ENCODE measurements at regions not wholly inside any gene's neighbourhood (a gene's known extent, or its start where the extent isn't known, plus 50 kb on each side); places are given as distances from the start of the nearest gene placed in this dataset.

DNA sequence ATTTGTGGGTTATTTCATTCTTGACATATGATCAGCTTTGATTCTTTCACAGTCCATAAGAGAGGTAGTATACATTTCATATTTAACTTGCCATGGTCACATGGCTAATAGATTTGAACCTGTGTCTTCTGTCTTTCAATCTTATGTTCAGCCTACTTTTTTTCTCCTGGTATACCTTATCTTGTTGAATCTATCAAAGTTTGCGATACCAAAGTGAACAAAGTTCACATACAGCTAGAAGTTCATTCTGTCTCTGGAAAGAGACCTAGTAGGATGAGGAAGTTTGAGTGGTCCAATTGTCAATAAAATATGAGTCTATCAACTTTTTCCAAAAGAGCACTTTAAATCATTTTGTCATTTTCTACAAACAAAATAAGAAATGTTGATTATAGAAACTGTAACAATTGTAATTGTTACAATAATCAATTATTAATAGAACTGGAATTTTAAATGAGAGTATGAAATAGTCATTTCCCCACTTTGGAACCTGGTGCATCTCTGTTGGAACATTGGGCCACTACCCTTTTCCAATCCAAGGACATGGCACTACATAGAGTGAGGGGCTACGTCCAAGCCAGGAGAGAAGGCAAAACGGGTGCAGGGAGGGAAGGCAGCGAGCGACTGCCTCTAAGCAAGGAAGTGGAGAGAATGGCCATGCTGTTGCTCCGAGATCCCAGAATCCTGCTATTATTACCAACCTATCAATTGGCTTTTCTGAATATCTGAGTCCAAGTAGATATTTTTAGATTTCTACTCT is 194.2 kb upstream of the FOXQ1 start (continued):
- no peak for TF ChIP-seq RBBP5 (conservative IDR thresholded peaks at IDR 0.05)
- no peak for TF ChIP-seq BCL11A (IDR thresholded peaks at IDR 0.05; ENCODE audit: low read depth, low read length)
- TF ChIP-seq TAF1 (IDR thresholded peaks at IDR 0.05; ENCODE audit: borderline replicate concordance, low read depth, low read length), result no peak
- no peak for TF ChIP-seq POLR2AphosphoS5 (IDR thresholded peaks at IDR 0.05; ENCODE audit: low read length)
- no peak for TF ChIP-seq ZNF24 (IDR thresholded peaks at IDR 0.05)
- TF ChIP-seq STAT1 (conservative IDR thresholded peaks at IDR 0.05), result no peak

DNA sequence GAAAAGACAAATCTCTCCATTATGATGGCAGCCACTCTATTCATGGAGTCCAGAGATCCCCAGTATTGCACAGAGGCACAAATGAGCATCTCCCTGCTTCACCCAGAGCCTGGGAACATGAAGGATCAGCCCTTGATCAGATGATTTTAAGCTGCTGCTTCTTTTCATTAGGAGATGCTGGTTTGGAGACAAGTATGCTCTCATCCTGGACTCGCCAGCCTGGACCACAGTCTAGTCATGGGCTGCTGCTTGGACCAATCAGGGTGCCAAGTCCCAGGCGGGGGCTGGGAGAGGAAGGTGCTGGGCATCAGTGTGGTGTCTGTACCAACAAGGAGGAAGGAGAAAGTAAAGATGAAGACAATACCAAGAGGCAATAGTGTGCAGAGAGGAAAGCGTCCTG is 195.7 kb upstream of the FOXQ1 start:
- DNase-seq (ENCODE audit: low read depth, low spot score), result no peak
- ChIA-PET RAD21 (ENCODE audit: unreplicated experiment) (no interaction called here), CTCF (no interaction called here), POLR2A (no interaction called here), SMC1A (ENCODE audit: uncharacterized antibody, unreplicated experiment) (no interaction called here)
- H3K4me1 ChIP-seq (ENCODE audit: control insufficient read depth, insufficient read depth, low read length), result no peaks in the 10 kb centered on the region
- H3K27ac ChIP-seq (ENCODE audit: control insufficient read depth, insufficient read depth), result no peak overlapping the region
- 10% methylated on average over 3 of the region's 3 CpGs for WGBS (ENCODE audit: insufficient coverage, insufficient replicate concordance, low lambda C conversion rate, missing lambda C conversion rate)
- H3K9ac ChIP-seq (ENCODE audit: control insufficient read depth, insufficient read depth, low read length), result no peak overlapping the region
- no peak for FAIRE-seq
- no peak overlapping the region for H3K4me2 ChIP-seq (ENCODE audit: control insufficient read depth, insufficient read depth)
- peaks cover 0 to 2% of the 10 kb centered on the region in 2 experiments; a peak in 1 of 4 replicates for H3K27me3 ChIP-seq (replicated peaks in 1 of 2; ENCODE audit: control insufficient read depth in 2 of 2, insufficient read depth in 2 of 2, low read length in 1 of 2)
- in situ Hi-C loops (cut with MboI), result no loop called here
- H3K79me2 ChIP-seq (ENCODE audit: control insufficient read depth, insufficient read depth, low read length), result no peaks in the 10 kb centered on the region
- TF ChIP-seq NRF1 (conservative IDR thresholded peaks at IDR 0.05; ENCODE audit: low read depth, low read length) (no peak), YY1 (IDR thresholded peaks at IDR 0.05; ENCODE audit: low read depth, low read length) (no peak)
- no peak overlapping the region for H3K4me3 ChIP-seq
- no TSS peak for BruUV-seq (replicated peaks)
- H3K36me3 ChIP-seq (ENCODE audit: control insufficient read depth in 2 of 2, insufficient read depth in 2 of 2, low read length in 1 of 2), result no peaks in the 10 kb centered on the region
- no peak for ATAC-seq
- H4K20me1 ChIP-seq (ENCODE audit: control insufficient read depth, insufficient read depth), result no peaks in the 10 kb centered on the region
- intact Hi-C loops (cut with micrococcal nuclease; ENCODE audit: unreplicated experiment), result no loop called here
- H2AFZ ChIP-seq (ENCODE audit: control insufficient read depth, low read depth, low read length), result no peak overlapping the region
- H3K9me3 ChIP-seq (replicated peaks; ENCODE audit: control insufficient read depth, insufficient read depth, low read length), result no peaks in the 10 kb centered on the region

Measured in GM12878 (cell line).